Muscle of leg (tissue), 3 donors: ENCODE measurements at regions not wholly inside any gene's neighbourhood (a gene's known extent, or its start where the extent isn't known, plus 50 kb on each side); places are given as distances from the start of the nearest gene placed in this dataset.
A peak's percentile ranks its signal among the peaks of the same experiment; 100 is the strongest.
"Not testable (repeated sequence)": the region's sequence is repeated elsewhere in the genome, so short reads cannot be mapped to it uniquely, and the experiment has no call there.

Experiments
- DNase-seq: peaks from one replicate; pipeline ENCODE4 v3.0.0; 2013
- H3K27ac ChIP-seq: one replicate; pipeline ENCODE4 v1.5.1; 2013; ENCODE audit warnings: mild to moderate bottlenecking, low read length, control low read depth
- H3K27me3 ChIP-seq: one replicate; pipeline ENCODE4 v1.6.1; 2013; ENCODE audit warnings: low read length; ENCODE audit not compliant: control insufficient read depth, insufficient read depth
- H3K36me3 ChIP-seq: one replicate; pipeline ENCODE4 v1.6.1; 2013; ENCODE audit warnings: low read length; ENCODE audit not compliant: control insufficient read depth, insufficient read depth
- H3K4me1 ChIP-seq: one replicate; pipeline ENCODE4 v1.6.1; 2013; ENCODE audit warnings: low read length; ENCODE audit not compliant: control insufficient read depth, insufficient read depth
- H3K4me3 ChIP-seq: one replicate; pipeline ENCODE4 v1.5.1; 2013; ENCODE audit warnings: low read length, control low read depth
- H3K9me3 ChIP-seq: replicated peaks from 2 replicates; pipeline ENCODE4 v1.6.1; 2013; ENCODE audit warnings: low read depth, low read length; ENCODE audit not compliant: control insufficient read depth
- WGBS: methylation state at CpG from one replicate; pipeline ENCODE4 v1.1.5; 2013; ENCODE audit warnings: missing lambda C conversion rate; ENCODE audit not compliant: insufficient coverage; 5-methylcytosine and 5-hydroxymethylcytosine counted together

GRCh38 chr6:63504777-63505384 lies 67.4 kb upstream of the LOC128125822 start:
- Histone ChIP-seq H3K4me3 (no peak overlapping the region), H3K36me3 (no peaks in the 10 kb centered on the region), H3K27me3 (no peaks in the 10 kb centered on the region), H3K27ac (no peak overlapping the region), H3K9me3 (no peaks in the 10 kb centered on the region), H3K4me1 (no peaks in the 10 kb centered on the region)
- no CpG with 5 or more reads among the region's 3 CpGs for WGBS
- no peak for DNase-seq

DNA sequence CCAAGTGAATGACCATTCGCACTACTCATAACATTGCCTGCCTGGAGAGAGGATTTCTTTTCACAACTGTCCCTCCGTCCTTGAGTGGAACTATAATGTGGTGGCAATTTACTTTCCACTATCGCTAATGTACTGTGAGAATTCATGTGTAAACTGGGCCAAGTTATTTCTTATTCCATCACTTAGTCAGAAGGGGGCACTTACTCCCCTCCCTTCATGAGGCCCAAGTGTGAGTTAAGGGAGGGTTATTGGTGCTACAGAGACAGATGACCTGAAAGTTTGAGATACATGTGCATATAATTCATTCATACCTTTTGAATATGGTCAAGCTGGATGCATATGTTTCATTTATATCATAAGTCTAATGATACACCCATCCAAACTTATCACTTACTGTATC lies 65.2 kb upstream of the LOC128125822 start:
- H3K4me3 ChIP-seq: no peak overlapping the region
- no peaks in the 10 kb centered on the region for H3K27me3 ChIP-seq
- no peaks in the 10 kb centered on the region for H3K4me1 ChIP-seq
- DNase-seq: no peak
- H3K36me3 ChIP-seq: no peaks in the 10 kb centered on the region
- no peak overlapping the region for H3K27ac ChIP-seq
- WGBS: no CpG with 5 or more reads among the region's 3 CpGs
- H3K9me3 ChIP-seq: no peaks in the 10 kb centered on the region

DNA sequence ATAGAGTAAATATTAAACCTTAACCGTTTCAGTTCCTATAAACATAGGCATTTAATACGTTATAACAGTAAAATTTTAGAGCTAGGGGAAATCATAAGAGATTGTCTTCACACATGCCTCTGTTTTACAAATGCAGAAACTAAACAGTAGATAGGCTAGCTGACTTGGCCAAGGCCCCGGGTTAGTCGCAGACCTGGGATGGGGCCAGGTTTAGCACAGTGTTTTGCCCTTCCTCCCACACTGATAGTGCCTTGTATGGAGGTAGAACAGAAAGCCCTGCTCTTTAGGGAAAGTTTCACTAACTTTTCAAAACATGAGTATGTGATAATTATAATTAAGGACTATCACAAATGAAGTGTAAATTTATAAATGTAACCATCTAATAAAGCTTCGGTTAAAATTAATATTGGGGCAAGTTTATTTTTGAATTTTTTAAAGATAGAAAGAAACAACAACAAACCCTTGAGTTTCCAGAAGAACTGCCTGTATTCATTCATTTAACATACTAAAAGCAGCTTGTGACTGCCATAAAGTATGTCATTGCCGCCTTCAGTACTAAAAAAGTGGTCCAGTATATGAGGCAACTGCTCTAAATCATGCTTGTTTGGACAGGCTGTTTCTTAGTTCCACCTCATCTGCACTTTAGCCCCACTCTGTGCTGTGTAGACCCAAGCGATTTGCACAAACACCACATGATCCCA lies 62.5 kb upstream of the LOC128125822 start:
- no peaks in the 10 kb centered on the region for H3K9me3 ChIP-seq
- H3K4me1 ChIP-seq: no peaks in the 10 kb centered on the region
- DNase-seq: peak; percentile 43
- no peak overlapping the region for H3K27ac ChIP-seq
- H3K36me3 ChIP-seq: no peaks in the 10 kb centered on the region
- no peak overlapping the region for H3K4me3 ChIP-seq
- WGBS: no CpG with 5 or more reads among the region's 7 CpGs
- no peaks in the 10 kb centered on the region for H3K27me3 ChIP-seq

DNA sequence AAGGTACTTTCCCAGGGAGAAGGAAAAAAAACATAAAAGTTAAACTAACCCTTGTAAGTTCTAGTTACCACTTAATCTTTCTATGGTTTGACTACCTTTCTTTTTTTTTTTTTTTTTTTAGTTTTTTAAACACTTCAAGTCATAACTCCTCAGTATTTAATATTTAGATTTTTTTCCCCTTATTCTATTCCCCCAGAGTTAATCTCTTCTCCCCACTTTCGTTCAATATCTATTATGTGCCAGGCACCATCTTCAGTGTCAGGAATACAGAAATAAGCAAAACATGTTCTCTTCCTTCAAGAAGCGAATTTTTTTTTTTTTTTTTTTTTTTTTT lies 62.0 kb upstream of the LOC128125822 start:
- H3K27ac ChIP-seq: no peak overlapping the region

GRCh38 chr6:63510849-63511248 lies 61.4 kb upstream of the LOC128125822 start:
- no peaks in the 10 kb centered on the region for H3K9me3 ChIP-seq
- H3K4me1 ChIP-seq: no peaks in the 10 kb centered on the region
- H3K36me3 ChIP-seq: no peaks in the 10 kb centered on the region
- no peak overlapping the region for H3K27ac ChIP-seq
- H3K4me3 ChIP-seq: no peak overlapping the region
- no CpG with 5 or more reads among the region's 4 CpGs for WGBS
- no peaks in the 10 kb centered on the region for H3K27me3 ChIP-seq
- DNase-seq: no peak

More for the DNA sequence above, 62.0 kb upstream of the LOC128125822 start:
- Histone ChIP-seq H3K27me3 (no peaks in the 10 kb centered on the region), H3K4me1 (no peaks in the 10 kb centered on the region), H3K9me3 (no peaks in the 10 kb centered on the region), H3K36me3 (no peaks in the 10 kb centered on the region), H3K4me3 (no peak overlapping the region)
- WGBS: no CpG with 5 or more reads among the region's 2 CpGs
- DNase-seq: no peak

DNA sequence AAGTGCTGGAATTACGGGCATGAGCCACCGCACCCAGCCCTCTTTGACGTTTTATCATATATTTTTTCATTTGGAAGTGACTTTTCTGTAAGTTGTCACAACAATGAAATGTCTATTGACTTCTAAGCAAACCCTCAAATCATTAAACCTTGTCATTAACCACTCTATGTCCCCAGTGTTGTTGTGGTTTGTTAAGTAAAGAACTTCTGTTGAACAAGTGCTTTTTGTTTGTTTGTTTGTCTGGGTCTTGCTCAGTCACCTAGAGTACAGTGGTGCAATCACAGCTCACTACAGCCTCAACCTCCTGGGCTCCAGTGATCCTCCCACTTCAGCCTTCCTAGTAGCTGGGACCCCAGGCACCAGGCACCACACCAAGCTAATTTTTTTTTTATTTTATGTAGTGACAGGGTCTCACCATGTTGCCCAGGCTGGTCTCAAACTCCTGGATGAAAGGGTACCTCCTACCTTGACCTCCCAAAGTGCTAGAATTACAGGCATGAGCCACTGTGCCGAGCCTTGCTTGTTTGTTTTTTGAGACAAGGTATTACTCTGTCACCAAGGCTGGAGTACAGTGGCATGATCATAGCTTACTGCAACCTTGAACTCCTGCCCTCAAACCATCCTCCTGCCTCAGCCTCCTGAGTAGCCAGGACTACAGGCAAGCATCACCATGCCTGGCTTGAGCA lies 57.6 kb upstream of the LOC128125822 start:
- Histone ChIP-seq H3K36me3 (no peaks in the 10 kb centered on the region), H3K9me3 (no peaks in the 10 kb centered on the region), H3K27ac (no peak overlapping the region), H3K4me1 (no peaks in the 10 kb centered on the region), H3K4me3 (no peak overlapping the region), H3K27me3 (no peaks in the 10 kb centered on the region)
- WGBS: 80% methylated on average over 1 of the region's 4 CpGs
- no peak for DNase-seq

DNA sequence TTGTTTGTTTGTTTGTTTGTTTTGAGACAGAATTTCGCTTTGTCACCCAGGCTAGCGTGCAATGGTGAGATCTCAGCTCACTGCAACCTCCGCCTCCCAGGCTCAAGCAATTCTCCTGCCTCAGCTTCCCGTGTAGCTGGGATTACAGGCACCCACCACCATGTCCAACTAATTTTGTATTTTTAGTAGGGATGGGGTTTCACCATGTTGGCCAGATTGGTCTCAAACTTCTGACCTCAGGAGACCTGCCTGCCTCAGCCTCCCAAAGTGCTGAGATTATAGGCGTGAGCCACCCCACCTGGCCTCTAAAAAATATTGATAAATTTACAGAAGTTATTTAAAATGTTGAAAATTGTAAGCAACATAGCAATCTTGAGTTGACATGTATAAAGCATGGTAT lies 57.1 kb upstream of the LOC128125822 start:
- not testable (repeated sequence) for DNase-seq, H3K4me3 ChIP-seq, H3K27me3 ChIP-seq, H3K36me3 ChIP-seq, H3K9me3 ChIP-seq, H3K27ac ChIP-seq, H3K4me1 ChIP-seq
- WGBS: no CpG with 5 or more reads among the region's 5 CpGs

DNA sequence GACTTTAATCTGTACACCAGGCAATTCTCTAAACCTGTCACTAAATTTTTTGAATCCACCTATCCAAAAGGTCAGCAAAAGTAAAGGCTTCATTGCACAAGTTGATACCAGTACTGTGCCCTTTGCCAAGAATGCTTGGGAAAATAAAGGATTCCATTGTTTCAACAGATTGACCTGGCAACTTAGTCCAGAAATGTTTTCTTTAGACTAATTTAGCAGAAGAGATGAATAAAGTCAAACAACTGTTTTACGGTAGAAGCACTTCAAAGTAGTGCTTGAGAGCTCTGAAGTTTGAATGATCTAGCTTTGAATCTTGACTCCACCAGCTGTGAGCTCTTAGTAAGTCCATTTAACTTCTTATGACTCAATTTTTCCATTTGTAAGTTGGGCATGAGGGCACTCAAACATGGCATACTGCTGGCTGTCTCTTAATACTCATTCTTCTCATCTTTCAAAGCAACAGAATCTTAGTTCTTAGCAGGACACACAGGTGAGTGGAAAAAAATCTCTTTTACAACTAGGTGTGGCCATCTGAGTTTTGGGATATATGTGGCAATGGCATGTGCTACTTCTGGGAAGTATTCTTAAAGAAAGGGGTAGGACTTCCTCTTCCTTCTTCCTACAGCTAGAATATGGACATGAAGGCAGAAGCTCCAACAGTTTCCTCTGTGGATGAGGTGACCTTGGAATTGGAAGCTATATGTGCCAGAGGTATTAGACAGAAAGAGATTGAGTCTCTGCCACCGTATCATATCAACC lies 55.9 kb upstream of the LOC128125822 start:
- Histone ChIP-seq H3K27ac (no peak overlapping the region), H3K27me3 (no peaks in the 10 kb centered on the region), H3K9me3 (no peaks in the 10 kb centered on the region), H3K4me3 (no peak overlapping the region), H3K4me1 (no peaks in the 10 kb centered on the region), H3K36me3 (no peaks in the 10 kb centered on the region)
- WGBS: no CpG with 5 or more reads among the region's 2 CpGs
- DNase-seq: no peak

- DNase-seq: no peak
- no peaks in the 10 kb centered on the region for H3K9me3 ChIP-seq
- H3K27me3 ChIP-seq: no peaks in the 10 kb centered on the region
- H3K4me1 ChIP-seq: no peaks in the 10 kb centered on the region
- no CpG with 5 or more reads among the region's 1 CpG for whole genome bisulfite sequencing
- H3K4me3 ChIP-seq: no peak overlapping the region
- no peak overlapping the region for H3K27ac ChIP-seq
- no peaks in the 10 kb centered on the region for H3K36me3 ChIP-seq
These were observed 55.1 kb upstream of the LOC128125822 start for GRCh38 chr6:63517221-63517620.

DNA sequence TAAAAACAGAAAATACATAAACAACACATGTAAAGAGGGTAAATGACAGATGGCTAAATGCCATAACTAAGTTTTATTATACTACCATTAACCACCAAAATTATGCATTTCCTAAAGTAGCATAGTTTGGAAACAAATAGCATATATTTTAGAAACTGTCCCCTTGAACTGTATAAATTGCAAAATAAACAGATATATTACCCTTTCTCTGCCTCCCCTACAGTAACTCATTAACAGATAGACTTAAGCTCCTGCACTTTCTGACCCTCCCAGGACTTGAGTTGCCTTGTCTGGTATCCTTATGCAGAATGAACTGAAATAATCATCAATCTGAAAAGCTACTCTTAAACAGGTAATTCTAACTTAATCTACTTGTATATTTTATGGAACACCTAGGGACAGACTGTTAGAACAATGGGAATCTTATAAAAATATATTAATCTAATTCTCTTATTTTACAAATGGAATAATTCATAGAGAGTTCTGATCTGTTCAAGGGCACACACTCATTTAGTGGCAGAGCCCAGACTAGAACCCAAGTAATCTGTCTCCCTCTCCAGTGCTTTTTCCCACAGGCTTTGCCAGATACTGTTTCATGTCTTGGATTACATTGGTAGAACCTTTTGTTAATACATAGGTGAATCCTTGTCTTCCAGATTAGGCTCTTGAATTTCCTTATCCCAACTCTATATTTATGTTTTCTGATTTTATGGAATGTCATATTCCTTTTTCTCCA lies 50.6 kb upstream of the LOC128125822 start:
- no peak overlapping the region for H3K27ac ChIP-seq
- H3K4me1 ChIP-seq: no peaks in the 10 kb centered on the region
- no peaks in the 10 kb centered on the region for H3K36me3 ChIP-seq
- H3K27me3 ChIP-seq: no peaks in the 10 kb centered on the region
- H3K4me3 ChIP-seq: no peak overlapping the region
- no peaks in the 10 kb centered on the region for H3K9me3 ChIP-seq
- no peak for DNase-seq
